ENCODE measurements at regions not wholly inside any gene's neighbourhood (a gene's known extent, or its start where the extent isn't known, plus 50 kb on each side); places are given as distances from the start of the nearest gene placed in this dataset.

DNA sequence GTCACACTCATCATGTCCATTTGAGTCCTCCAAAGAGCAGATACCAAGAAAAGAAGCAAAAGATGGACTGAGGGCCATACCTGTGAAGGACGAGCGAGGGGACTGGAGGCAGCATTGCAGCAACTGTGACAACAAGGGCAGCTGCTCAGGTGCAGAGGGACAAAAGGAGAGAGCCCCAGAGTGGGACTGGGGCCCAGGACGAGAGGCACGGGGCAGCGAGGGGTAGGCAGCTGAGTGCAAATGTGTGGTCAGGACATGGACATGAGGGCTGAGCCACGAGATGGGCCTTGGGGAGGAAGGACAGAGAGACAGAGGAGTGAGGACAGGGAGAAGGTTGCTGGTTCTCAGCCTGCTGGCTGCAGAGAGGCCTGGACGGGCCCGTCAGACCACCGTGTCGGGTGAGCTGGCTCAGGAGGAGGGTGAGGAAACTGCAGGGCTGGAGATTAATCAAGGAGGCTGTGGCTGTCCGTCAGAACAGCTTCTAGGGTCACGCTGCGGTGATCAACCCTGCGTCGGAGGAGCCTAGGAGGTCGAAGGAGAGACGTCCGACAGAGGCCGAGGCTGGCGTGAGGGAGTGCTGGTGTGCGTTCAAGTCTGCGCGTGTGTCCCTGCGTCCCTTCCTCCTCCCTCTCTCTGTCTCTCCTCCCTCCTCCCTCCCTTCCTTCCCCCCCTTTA lies 206.8 kb upstream of the HDAC4 start:
- DNase-seq (ENCODE audit: low spot score) = no peak
- no peaks in the 10 kb centered on the region for H3K9me3 ChIP-seq
- H3K4me1 ChIP-seq (replicated peaks) = no peaks in the 10 kb centered on the region
- H3K4me3 ChIP-seq = no peak overlapping the region
- no peak overlapping the region for H3K27ac ChIP-seq
- TF ChIP-seq POLR2A (IDR thresholded peaks at IDR 0.05) (no peak), CTCF (IDR thresholded peaks at IDR 0.05) (no peak), POLR2AphosphoS5 (IDR thresholded peaks at IDR 0.05) (no peak)
- no peaks in the 10 kb centered on the region for H3K36me3 ChIP-seq
- H3K27me3 ChIP-seq (replicated peaks; ENCODE audit: insufficient read depth) = no peaks in the 10 kb centered on the region
- intact Hi-C loops (cut with DNase I) = no loop called here
- WGBS = 72% methylated on average over 24 of the region's 24 CpGs

- no peaks in the 10 kb centered on the region for H3K36me3 ChIP-seq
- H3K27me3 ChIP-seq (replicated peaks; ENCODE audit: insufficient read depth) = no peaks in the 10 kb centered on the region
- H3K4me3 ChIP-seq = no peak overlapping the region
- no peaks in the 10 kb centered on the region for H3K4me1 ChIP-seq (replicated peaks)
- H3K9me3 ChIP-seq = no peaks in the 10 kb centered on the region
- 89% methylated on average over 7 of the region's 7 CpGs for WGBS
- intact Hi-C loops (cut with DNase I) = no loop called here
- no peak for DNase-seq (ENCODE audit: low spot score)
- no peak overlapping the region for H3K27ac ChIP-seq
- TF ChIP-seq POLR2AphosphoS5 (IDR thresholded peaks at IDR 0.05) = no peak
- no peak for TF ChIP-seq CTCF (IDR thresholded peaks at IDR 0.05)
- TF ChIP-seq POLR2A (IDR thresholded peaks at IDR 0.05) = no peak
Measured at GRCh38 chr2:239606741-239607516, 206.1 kb upstream of the HDAC4 start.

GRCh38 chr2:239605976-239606375 lies 205.2 kb upstream of the HDAC4 start:
- no peak for DNase-seq (ENCODE audit: low spot score)
- TF ChIP-seq POLR2AphosphoS5 (IDR thresholded peaks at IDR 0.05) = no peak
- TF ChIP-seq POLR2A (IDR thresholded peaks at IDR 0.05) = no peak
- TF ChIP-seq CTCF (IDR thresholded peaks at IDR 0.05) = no peak
- Histone ChIP-seq H3K27me3 (replicated peaks; ENCODE audit: insufficient read depth) (no peaks in the 10 kb centered on the region), H3K27ac (no peak overlapping the region), H3K9me3 (no peaks in the 10 kb centered on the region), H3K4me3 (no peak overlapping the region), H3K4me1 (replicated peaks) (no peaks in the 10 kb centered on the region), H3K36me3 (no peaks in the 10 kb centered on the region)
- intact Hi-C loops (cut with DNase I) = no loop called here
- WGBS = 70% methylated on average over 5 of the region's 5 CpGs

DNA sequence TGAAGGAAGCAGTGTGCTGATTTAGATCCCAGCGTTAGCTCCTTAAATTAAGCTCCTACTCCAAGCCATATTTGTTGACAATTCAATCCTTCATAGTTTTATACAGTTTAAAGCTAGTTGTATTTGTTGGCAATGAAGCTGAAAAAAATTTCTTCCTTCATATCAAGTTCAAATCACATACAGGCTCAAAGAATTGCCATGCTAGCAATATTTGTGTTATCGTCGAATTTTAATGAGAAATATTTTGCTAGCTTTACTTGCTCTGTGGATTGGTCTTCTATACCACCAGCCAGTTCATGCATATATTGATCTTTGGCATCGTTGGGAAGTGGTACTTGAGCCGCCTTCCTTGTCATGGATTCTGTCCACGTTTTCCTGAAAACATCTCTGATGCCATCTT lies 204.6 kb upstream of the HDAC4 start:
- no peak overlapping the region for H3K4me3 ChIP-seq

More for the DNA sequence above, 204.6 kb upstream of the HDAC4 start:
- Histone ChIP-seq H3K27ac (no peak overlapping the region), H3K4me1 (replicated peaks) (no peaks in the 10 kb centered on the region), H3K36me3 (no peaks in the 10 kb centered on the region), H3K9me3 (no peaks in the 10 kb centered on the region), H3K27me3 (replicated peaks; ENCODE audit: insufficient read depth) (no peaks in the 10 kb centered on the region)
- 72% methylated on average over 6 of the region's 6 CpGs for WGBS
- DNase-seq (ENCODE audit: low spot score) = no peak
- TF ChIP-seq CTCF (IDR thresholded peaks at IDR 0.05) (no peak), POLR2AphosphoS5 (IDR thresholded peaks at IDR 0.05) (no peak), POLR2A (IDR thresholded peaks at IDR 0.05) (no peak)
- intact Hi-C loops (cut with DNase I) = no loop called here
